ENCODE measurements at regions not wholly inside any gene's neighbourhood (a gene's known extent, or its start where the extent isn't known, plus 50 kb on each side); places are given as distances from the start of the nearest gene placed in this dataset.

- Histone ChIP-seq H2BK20ac (ENCODE audit: low read depth, low read length, poor library complexity, severe bottlenecking) (no peak overlapping the region), H3K56ac (ENCODE audit: insufficient read length, low read depth, low read length) (no peak overlapping the region), H3K27ac (ENCODE audit: insufficient read length, low read depth, low read length) (no peak overlapping the region), H3K9ac (ENCODE audit: extremely low read depth, insufficient read length, low read length) (no peak overlapping the region), H3K79me1 (ENCODE audit: insufficient read depth, low read depth, low read length, poor library complexity, severe bottlenecking) (no peaks in the 10 kb centered on the region), H3K23ac (ENCODE audit: insufficient read length, low read depth, low read length) (no peak overlapping the region), H2AK5ac (ENCODE audit: insufficient read length, low read length) (no peak overlapping the region), H2BK12ac (ENCODE audit: insufficient read length, low read depth, low read length) (no peak overlapping the region), H4K5ac (ENCODE audit: insufficient read length, low read depth, low read length) (no peak overlapping the region), H4K20me1 (ENCODE audit: control insufficient read depth, insufficient read depth, insufficient read length) (no peaks in the 10 kb centered on the region), H3K4me1 (ENCODE audit: insufficient read depth, low read length) (peaks cover 2% of the 10 kb centered on the region; the same call in 1 of the 2 replicates), H3K27me3 (ENCODE audit: insufficient read depth, low read length) (no peaks in the 10 kb centered on the region), H2BK15ac (ENCODE audit: low read depth, low read length) (no peak overlapping the region), H3T11ph (ENCODE audit: low read length) (no peak overlapping the region), H3K18ac (ENCODE audit: insufficient read length, low read depth, low read length) (no peak overlapping the region), H2BK5ac (ENCODE audit: insufficient read length, low read length) (no peak overlapping the region), H3K4ac (ENCODE audit: low read depth, low read length) (no peak overlapping the region), H2AFZ (ENCODE audit: low read length) (no peak overlapping the region), H3K23me2 (ENCODE audit: insufficient read length, low read depth, low read length, poor library complexity, severe bottlenecking) (no peaks in the 10 kb centered on the region), H4K91ac (ENCODE audit: insufficient read length, low read depth, low read length) (no peak overlapping the region), H3K14ac (ENCODE audit: insufficient read depth, low read length) (no peak overlapping the region), H3K79me2 (ENCODE audit: insufficient read depth, low read length) (0 out of 2 replicates have a peak, but pooled peaks cover 2% of the 10 kb centered on the region), H3K9me3 (ENCODE audit: control insufficient read depth, low read depth, low read length) (no peaks in the 10 kb centered on the region), H2BK120ac (ENCODE audit: low read depth, low read length, poor library complexity, severe bottlenecking) (no peak overlapping the region), H3K4me2 (ENCODE audit: insufficient read depth, insufficient read length, low read length) (no peak overlapping the region), H4K8ac (replicated peaks; ENCODE audit: insufficient read length, low read depth, low read length) (no peak overlapping the region)
- peak overlapping the region in 1 of 3 experiments; percentile 8; a peak in 2 of 7 replicates for H3K27ac Mint-ChIP-seq
- TF ChIP-seq CTCF (conservative IDR thresholded peaks at IDR 0.05) = no peak
- no peaks in the 10 kb centered on the region for H3K9me3 Mint-ChIP-seq
- WGBS (ENCODE audit: extremely low coverage, insufficient read length, low lambda C conversion rate) = no CpG with 5 or more reads among the region's 5 CpGs
- H3K4me3 Mint-ChIP-seq = no peak overlapping the region
- H3K36me3 Mint-ChIP-seq (ENCODE audit: insufficient read depth in 1 of 3, low read depth in 3 of 3) = no peaks in the 10 kb centered on the region
- peaks cover 10 to 17% of the 10 kb centered on the region in 2 experiments for H3K4me1 Mint-ChIP-seq
- no peak for DNase-seq
- no peaks in the 10 kb centered on the region; the same call in 1 of the 2 replicates for H3K27me3 Mint-ChIP-seq (ENCODE audit: low read depth)
Measured at GRCh38 chr11:70555078-70555477, 156.7 kb downstream of the CTTN start.
